ENCODE measurements at regions not wholly inside any gene's neighbourhood (a gene's known extent, or its start where the extent isn't known, plus 50 kb on each side); places are given as distances from the start of the nearest gene placed in this dataset.

GRCh38 chr6:14819840-14820420 is 425.9 kb upstream of the JARID2 start:
- no peak for DNase-seq (ENCODE audit: low spot score)

GRCh38 chr6:14822012-14822553 is 423.8 kb upstream of the JARID2 start:
- DNase-seq (ENCODE audit: low spot score) = no peak

GRCh38 chr6:14822679-14823078 is 423.2 kb upstream of the JARID2 start:
- DNase-seq (ENCODE audit: low spot score) = no peak

- DNase-seq (ENCODE audit: low spot score) = no peak
Observed at GRCh38 chr6:14824060-14824459, 421.8 kb upstream of the JARID2 start.

GRCh38 chr6:14824484-14825275 is 421.2 kb upstream of the JARID2 start:
- no peak for DNase-seq (ENCODE audit: low spot score)

GRCh38 chr6:14826456-14826855 is 419.4 kb upstream of the JARID2 start:
- no peak for DNase-seq (ENCODE audit: low spot score)

GRCh38 chr6:14827354-14827753 is 418.5 kb upstream of the JARID2 start:
- no peak for DNase-seq (ENCODE audit: low spot score)

GRCh38 chr6:14828201-14828611 is 417.7 kb upstream of the JARID2 start:
- no peak for DNase-seq (ENCODE audit: low spot score)

GRCh38 chr6:14831070-14831469 is 414.8 kb upstream of the JARID2 start:
- no peak for DNase-seq (ENCODE audit: low spot score)

- no peak for DNase-seq (ENCODE audit: low spot score)
Observed at GRCh38 chr6:14831937-14832336, 413.9 kb upstream of the JARID2 start.

- no peak for DNase-seq (ENCODE audit: low spot score)
Observed at GRCh38 chr6:14832427-14832826, 413.4 kb upstream of the JARID2 start.

- no peak for DNase-seq (ENCODE audit: low spot score)
Observed at GRCh38 chr6:14834851-14835530, 410.9 kb upstream of the JARID2 start.

- DNase-seq (ENCODE audit: low spot score) = no peak
Observed at GRCh38 chr6:14837435-14837834, 408.4 kb upstream of the JARID2 start.

GRCh38 chr6:14838133-14838583 is 407.7 kb upstream of the JARID2 start:
- no peak for DNase-seq (ENCODE audit: low spot score)

GRCh38 chr6:14841901-14842421 is 403.9 kb upstream of the JARID2 start:
- no peak for DNase-seq (ENCODE audit: low spot score)

- DNase-seq (ENCODE audit: low spot score) = no peak
Observed at GRCh38 chr6:14844411-14844810, 401.5 kb upstream of the JARID2 start.

- DNase-seq (ENCODE audit: low spot score) = no peak
Observed at GRCh38 chr6:14848019-14848418, 397.9 kb upstream of the JARID2 start.

GRCh38 chr6:14849185-14849584 is 396.7 kb upstream of the JARID2 start:
- DNase-seq (ENCODE audit: low spot score) = no peak

- no peak for DNase-seq (ENCODE audit: low spot score)
Observed at GRCh38 chr6:14851281-14851680, 394.6 kb upstream of the JARID2 start.

GRCh38 chr6:14852375-14852774 is 393.5 kb upstream of the JARID2 start:
- DNase-seq (ENCODE audit: low spot score) = no peak

- no peak for DNase-seq (ENCODE audit: low spot score)
Observed at GRCh38 chr6:14856177-14856576, 389.7 kb upstream of the JARID2 start.

GRCh38 chr6:14857001-14857400 is 388.9 kb upstream of the JARID2 start:
- no peak for DNase-seq (ENCODE audit: low spot score)

- peak; percentile 44 for DNase-seq (ENCODE audit: low spot score)
Observed at GRCh38 chr6:14857501-14857900, 388.4 kb upstream of the JARID2 start.

Data from activated CD4-positive, alpha-beta T cell treated with anti-CD3 and anti-CD28 coated beads, Interleukin-2, Interleukin-4, amounts not matched to agents 100 ng/mL and 50 ng/mL, durations not matched to agents 16 hours and 8 hours (primary cell).